GM12892 (cell line): ENCODE measurements at regions not wholly inside any gene's neighbourhood (a gene's known extent, or its start where the extent isn't known, plus 50 kb on each side); places are given as distances from the start of the nearest gene placed in this dataset.

Source experiments
- DNase-seq: peaks from one replicate; pipeline ENCODE4 v3.0.0; 2011; ENCODE audit not compliant: insufficient read length
- FAIRE-seq: peaks from 2 replicates; lab custom pipeline; 2011; peaks lifted over from hg19 to GRCh38; lab: Jason Lieb, UNC
- POLR2A ChIP-seq: IDR thresholded peaks from 2 replicates; pipeline ENCODE4 v1.6.1; 2011; ENCODE audit warnings: low read depth, low read length, control low read depth
- POLR2AphosphoS5 ChIP-seq: IDR thresholded peaks from 2 replicates; pipeline ENCODE4 v1.6.1; 2011; ENCODE audit warnings: low read depth, low read length, control low read depth
- TAF1 ChIP-seq: IDR thresholded peaks from 2 replicates; pipeline ENCODE4 v1.6.1; 2011; ENCODE audit warnings: low read depth, mild to moderate bottlenecking, control low read depth, low read length, borderline replicate concordance

DNA sequence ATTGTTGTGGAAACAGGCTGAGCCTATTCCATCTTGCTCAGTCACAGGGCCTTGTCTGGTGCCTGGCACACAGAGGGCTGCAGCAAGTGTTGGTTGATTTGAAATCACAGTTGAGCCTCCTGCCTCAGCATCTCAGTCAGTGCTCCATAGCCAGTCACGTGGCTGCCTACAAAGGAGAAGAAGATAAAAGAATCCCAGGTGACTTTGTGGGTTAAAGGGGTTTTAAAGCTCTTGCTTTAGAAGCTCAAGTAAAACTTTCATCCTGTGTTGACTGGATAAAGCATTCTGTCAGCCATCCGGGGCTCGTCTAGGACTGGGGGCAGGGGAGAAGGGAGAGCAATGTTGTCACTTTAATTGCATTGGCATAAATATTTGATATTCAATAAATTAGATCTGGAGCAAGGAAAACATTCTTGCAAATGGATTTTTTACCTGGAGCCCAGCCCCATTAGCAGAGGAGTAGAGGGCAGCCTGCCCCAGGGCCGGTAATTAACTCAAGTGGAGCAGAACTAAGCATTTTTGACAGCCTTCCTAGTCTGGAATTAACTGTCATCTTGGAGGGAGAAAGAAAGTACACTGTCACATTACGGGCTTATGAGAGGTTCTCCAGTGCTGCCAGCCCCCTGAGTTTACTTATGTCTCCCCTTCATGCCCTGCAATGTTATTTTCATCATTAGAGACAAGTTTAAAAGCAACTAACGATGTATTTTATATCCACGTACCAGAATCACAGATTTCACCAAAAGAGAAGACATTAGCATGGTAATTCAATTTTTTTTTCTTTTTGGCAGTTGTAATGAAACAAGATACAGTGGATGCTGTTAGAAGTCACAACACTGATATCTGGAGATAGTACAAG, 71.7 kb upstream of the GTSF1L start:
- FAIRE-seq = no peak
- TF ChIP-seq TAF1 (no peak), POLR2AphosphoS5 (no peak), POLR2A (no peak)

DNA sequence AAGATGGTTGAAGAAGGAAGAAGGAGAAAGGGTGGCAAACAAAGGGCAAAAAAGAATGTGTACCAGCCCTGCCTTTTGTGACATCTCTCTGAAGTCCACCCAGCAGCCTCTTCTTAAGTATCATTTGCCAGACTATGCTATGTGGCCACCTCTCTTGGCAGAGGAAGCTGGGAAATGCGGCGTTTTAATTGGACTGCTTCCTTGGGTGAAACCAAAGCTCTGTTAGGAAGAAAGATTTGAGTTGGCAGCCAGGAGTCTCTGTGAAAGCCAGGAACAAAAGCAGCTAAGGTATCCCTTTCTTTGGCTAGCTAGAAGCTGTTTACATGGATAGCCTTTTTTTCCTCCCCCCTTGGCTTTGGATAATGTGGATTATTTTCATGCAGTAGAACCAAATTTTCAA, 67.5 kb upstream of the GTSF1L start:
- FAIRE-seq (no peak), DNase-seq (no peak)
- TF ChIP-seq POLR2AphosphoS5 (no peak), TAF1 (no peak), POLR2A (no peak)

More for the DNA sequence above, 71.7 kb upstream of the GTSF1L start:
- DNase-seq = no peak

DNA sequence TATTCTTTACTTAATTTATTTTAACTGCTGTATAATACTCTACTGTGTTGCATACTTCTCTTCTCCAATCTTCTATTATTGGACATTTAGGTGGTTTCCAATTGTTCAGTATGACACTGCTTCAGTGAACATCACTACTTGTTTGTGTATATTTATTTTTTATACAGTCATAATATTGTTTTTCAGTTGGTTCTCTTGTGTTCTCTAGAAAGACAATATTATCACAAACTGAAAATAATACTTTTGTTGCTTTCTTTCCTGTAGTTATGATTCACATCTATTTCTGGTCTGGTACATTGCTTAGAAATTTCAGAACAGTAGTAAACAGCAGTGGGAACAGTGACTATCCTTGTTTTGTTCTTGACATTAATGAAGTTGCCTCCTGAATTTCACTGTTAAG, 62.8 kb upstream of the GTSF1L start:
- FAIRE-seq (peak; percentile 72), DNase-seq (no peak)
- TF ChIP-seq TAF1 = no peak
- no peak for TF ChIP-seq POLR2AphosphoS5
- no peak for TF ChIP-seq POLR2A

DNA sequence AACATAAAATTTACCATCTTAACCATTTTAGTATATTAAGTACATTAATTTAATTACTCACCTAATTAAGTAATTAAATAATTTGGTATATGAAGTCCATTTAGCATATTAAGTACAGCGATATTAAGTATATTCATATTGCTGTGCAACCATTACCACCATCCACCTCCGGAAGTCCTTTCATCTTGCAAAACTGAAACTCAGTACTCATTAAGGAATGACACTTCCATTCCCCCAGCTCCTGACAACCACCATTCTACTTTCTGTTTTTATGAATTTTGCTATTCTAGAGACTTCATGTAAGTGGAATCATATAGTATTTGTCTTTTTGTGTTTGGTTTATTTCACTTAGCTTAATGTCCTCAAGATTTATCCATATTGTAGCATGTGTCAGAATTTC, 61.1 kb upstream of the GTSF1L start:
- DNase-seq = no peak
- TF ChIP-seq POLR2A (no peak), TAF1 (no peak), POLR2AphosphoS5 (no peak)
- no peak for FAIRE-seq

DNA sequence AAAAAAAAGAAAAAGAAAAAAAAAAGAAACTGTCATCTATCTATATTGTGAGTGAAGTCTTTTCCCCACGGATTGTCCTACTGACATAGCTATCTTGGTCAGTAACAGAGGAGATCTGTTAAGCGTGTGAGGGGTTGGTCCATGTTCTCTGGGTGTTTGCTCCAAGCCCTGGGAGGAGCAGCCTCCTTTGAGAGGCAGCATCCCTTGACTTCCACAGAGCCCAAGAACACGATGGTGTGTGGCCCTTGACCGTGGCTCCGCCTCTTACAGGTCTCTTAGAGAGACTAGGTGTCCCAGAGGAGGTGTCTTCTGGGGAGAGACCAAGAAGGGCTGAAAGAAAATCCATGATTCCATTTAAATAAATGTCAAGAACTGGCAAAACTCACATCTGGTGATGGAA, 60.1 kb upstream of the GTSF1L start:
- DNase-seq (no peak), FAIRE-seq (no peak)
- TF ChIP-seq POLR2AphosphoS5 = no peak
- no peak for TF ChIP-seq POLR2A
- TF ChIP-seq TAF1 = no peak

DNA sequence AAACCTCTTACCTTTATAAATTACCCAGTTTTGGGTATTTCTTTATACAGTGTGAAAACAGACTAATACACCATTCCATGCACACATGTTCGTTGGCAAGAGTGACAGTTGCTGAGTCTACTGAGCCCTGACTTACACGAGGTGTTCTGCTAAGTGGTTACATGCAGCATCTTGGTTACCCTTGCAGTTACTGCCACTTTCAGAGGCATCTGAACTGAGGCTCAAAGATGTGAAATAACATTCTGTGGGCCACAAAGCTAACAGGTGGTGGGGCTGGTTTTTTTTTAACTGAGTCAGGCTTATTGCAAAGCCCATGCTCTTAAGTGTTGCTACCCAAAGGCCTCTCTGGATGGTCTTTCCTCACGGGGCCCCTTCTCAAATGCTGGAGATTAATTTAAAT, 54.4 kb upstream of the GTSF1L start:
- TF ChIP-seq POLR2A (no peak), TAF1 (no peak), POLR2AphosphoS5 (no peak)
- no peak for DNase-seq
- no peak for FAIRE-seq

DNA sequence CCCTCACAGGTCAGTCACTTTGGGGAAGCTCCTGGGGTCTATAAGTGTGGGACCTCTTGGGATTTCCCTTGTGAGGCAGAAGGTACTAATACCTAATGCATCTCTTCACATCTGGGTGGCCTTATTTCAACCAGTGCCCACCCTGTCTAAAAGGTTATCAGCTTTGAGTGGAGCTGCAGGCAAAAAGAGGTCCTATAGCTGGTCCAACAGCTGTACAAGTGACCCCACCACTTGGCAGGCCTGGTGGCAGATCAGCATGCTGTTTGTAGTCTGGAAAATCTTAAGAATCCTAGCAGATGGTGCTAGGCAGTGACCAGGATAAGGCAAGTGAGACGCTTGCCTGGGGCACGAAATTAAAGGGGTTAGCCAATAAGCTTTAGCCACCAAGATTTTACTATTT, 51.6 kb upstream of the GTSF1L start:
- no peak for DNase-seq
- TF ChIP-seq POLR2A (no peak), TAF1 (no peak), POLR2AphosphoS5 (no peak)

DNA sequence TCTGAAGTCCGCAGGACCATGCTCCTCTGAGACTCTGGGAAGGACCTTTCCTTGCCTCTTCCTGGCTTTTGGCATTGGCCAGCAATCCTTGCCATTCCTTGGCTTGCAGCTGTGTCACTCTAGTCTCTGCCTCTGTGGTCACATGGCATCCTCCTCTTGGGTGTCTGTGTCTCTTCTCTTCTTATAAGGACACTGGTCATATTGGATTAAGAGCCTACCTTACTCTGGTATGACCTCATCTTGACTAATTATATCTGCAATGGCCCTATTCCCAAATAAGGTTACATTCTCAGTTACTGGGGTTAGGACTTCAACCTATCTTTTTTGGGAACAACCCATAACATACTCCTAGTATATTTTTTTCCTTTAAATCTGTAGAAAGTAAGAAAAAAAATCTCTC, 49.9 kb upstream of the GTSF1L start:
- no peak for DNase-seq
- no peak for FAIRE-seq
- TF ChIP-seq TAF1 (no peak), POLR2A (no peak)

More for the DNA sequence above, 51.6 kb upstream of the GTSF1L start:
- FAIRE-seq = no peak
